Neural cell (in vitro differentiated cells): ENCODE measurements at regions not wholly inside any gene's neighbourhood (a gene's known extent, or its start where the extent isn't known, plus 50 kb on each side); places are given as distances from the start of the nearest gene placed in this dataset.

Experiments used
- H2AFZ ChIP-seq: fragments of 200-600, 300-800 bp; sonication (generic), shearing (Covaris generic); 2 replicates; pipeline ENCODE4 v1.6.0; 2014; ENCODE audit warnings: low read depth, mild to moderate bottlenecking, antibody characterized with exemption, low read length, moderate library complexity
- H3F3A ChIP-seq: fragments of 200-600 bp; shearing (Covaris generic); 2 replicates; pipeline ENCODE4 v1.6.1; 2016; ENCODE audit warnings: mild to moderate bottlenecking, moderate library complexity, mixed read lengths, antibody characterized with exemption, low read length; ENCODE audit not compliant: insufficient read depth, poor library complexity, severe bottlenecking
- H3K27ac ChIP-seq: fragments of 200-600, 300-800 bp; sonication (generic), shearing (Covaris generic); 2 replicates; pipeline ENCODE4 v1.5.1; 2014; ENCODE audit warnings: mild to moderate bottlenecking, low read length, moderate library complexity
- H3K27me3 ChIP-seq: fragments of 300-800, 200-600 bp; sonication (generic), shearing (Covaris generic); 2 replicates; pipeline ENCODE4 v1.6.0; 2014; ENCODE audit warnings: mild to moderate bottlenecking, low read depth, low read length, moderate library complexity; ENCODE audit not compliant: insufficient read depth
- H3K36me3 ChIP-seq: fragments of 300-800, 200-600 bp; sonication (generic), shearing (Covaris generic); 2 replicates; pipeline ENCODE4 v1.5.1; 2014; ENCODE audit warnings: mild to moderate bottlenecking, antibody characterized with exemption, low read length, moderate library complexity; ENCODE audit not compliant: insufficient read depth
- H3K4me2 ChIP-seq: fragments of 300-800, 200-600 bp; sonication (generic), shearing (Covaris generic); 2 replicates; pipeline ENCODE4 v1.6.0; 2014; ENCODE audit warnings: mild to moderate bottlenecking, low read length
- H3K4me3 ChIP-seq: fragments of 300-800, 200-600 bp; sonication (generic), shearing (Covaris generic); 2 replicates; pipeline ENCODE4 v1.5.1; 2014; ENCODE audit warnings: mild to moderate bottlenecking, low read length, moderate library complexity
- H3K79me2 ChIP-seq: fragments of 200-600 bp; shearing (Covaris generic); replicated peaks from 2 replicates; pipeline ENCODE4 v1.6.0; 2014; ENCODE audit warnings: mild to moderate bottlenecking, low read length, moderate library complexity; ENCODE audit not compliant: insufficient read depth
- H3K9ac ChIP-seq: fragments of 300-800, 200-600 bp; sonication (generic), shearing (Covaris generic); 2 replicates; pipeline ENCODE4 v1.6.1; 2016; ENCODE audit warnings: mild to moderate bottlenecking, low read length, mixed read lengths
- H3K9me2 ChIP-seq: fragments of 200-600 bp; shearing (Covaris generic); 2 replicates; pipeline ENCODE4 v1.6.1; 2016; ENCODE audit warnings: mild to moderate bottlenecking, low read length, mixed read lengths; ENCODE audit not compliant: insufficient read depth
- H3K9me3 ChIP-seq: fragments of 200-600, 300-800 bp; sonication (generic), shearing (Covaris generic); 2 replicates; pipeline ENCODE4 v1.6.1; 2016; ENCODE audit warnings: mild to moderate bottlenecking, mixed run types, low read length, moderate library complexity, mixed read lengths
- H4K20me1 ChIP-seq: fragments of 200-600 bp; shearing (Covaris generic); 2 replicates; pipeline ENCODE4 v1.6.1; 2016; ENCODE audit warnings: mild to moderate bottlenecking, mixed run types; ENCODE audit not compliant: insufficient read depth
- CTCF ChIP-seq: fragments of 450-650 bp; IDR thresholded peaks from 2 replicates; pipeline ENCODE4 v1.5.1; 2014; ENCODE audit warnings: antibody characterized with exemption, mild to moderate bottlenecking, moderate library complexity; ENCODE audit not compliant: poor library complexity, severe bottlenecking
- EP300 ChIP-seq: fragments of 450-650 bp; conservative IDR thresholded peaks from 2 replicates; pipeline ENCODE4 v1.6.1; 2014; ENCODE audit warnings: antibody characterized with exemption, mild to moderate bottlenecking, moderate library complexity; ENCODE audit not compliant: poor library complexity, severe bottlenecking
- EZH2 ChIP-seq: fragments of 200-600, 300-800 bp; shearing (Covaris generic), sonication (generic); IDR thresholded peaks from 2 replicates; pipeline ENCODE4 v1.6.1; 2014; ENCODE audit warnings: antibody characterized with exemption, low read length, borderline replicate concordance, mild to moderate bottlenecking; ENCODE audit not compliant: insufficient read depth, poor library complexity, severe bottlenecking
- MXI1 ChIP-seq: fragments of 450-650 bp; conservative IDR thresholded peaks from 2 replicates; pipeline ENCODE4 v1.6.1; 2014; ENCODE audit warnings: antibody characterized with exemption, mild to moderate bottlenecking; ENCODE audit not compliant: poor library complexity, severe bottlenecking
- POLR2AphosphoS5 ChIP-seq: IDR thresholded peaks from 2 replicates; pipeline ENCODE4 v1.6.1; 2012
- RAD21 ChIP-seq: fragments of 450-650 bp; conservative IDR thresholded peaks from 2 replicates; pipeline ENCODE4 v1.6.1; 2014; ENCODE audit warnings: antibody characterized with exemption, mild to moderate bottlenecking, moderate library complexity
- REST ChIP-seq: IDR thresholded peaks from 2 replicates; pipeline ENCODE4 v1.6.1; 2012; ENCODE audit warnings: borderline replicate concordance
- SMC3 ChIP-seq: fragments of 450-650 bp; conservative IDR thresholded peaks from 2 replicates; pipeline ENCODE4 v1.6.1; 2014; ENCODE audit warnings: antibody characterized with exemption, mild to moderate bottlenecking, moderate library complexity; ENCODE audit not compliant: poor library complexity
- TAF1 ChIP-seq: IDR thresholded peaks from 2 replicates; pipeline ENCODE4 v1.6.1; 2012; ENCODE audit warnings: low read depth

GRCh38 chr3:30982416-30983075, 88.1 kb upstream of the GADL1 start:
- Histone ChIP-seq H3K4me3 (no peak overlapping the region), H3K4me2 (no peak overlapping the region), H3F3A (no peaks in the 10 kb centered on the region), H2AFZ (no peak overlapping the region), H3K9me3 (no peaks in the 10 kb centered on the region), H4K20me1 (no peaks in the 10 kb centered on the region), H3K9ac (no peak overlapping the region), H3K79me2 (no peaks in the 10 kb centered on the region), H3K27me3 (no peaks in the 10 kb centered on the region), H3K9me2 (no peaks in the 10 kb centered on the region), H3K36me3 (no peaks in the 10 kb centered on the region), H3K27ac (no peak overlapping the region)
- TF ChIP-seq CTCF, result no peak
- TF ChIP-seq TAF1, result no peak
- TF ChIP-seq MXI1, result no peak
- TF ChIP-seq POLR2AphosphoS5, result no peak

DNA sequence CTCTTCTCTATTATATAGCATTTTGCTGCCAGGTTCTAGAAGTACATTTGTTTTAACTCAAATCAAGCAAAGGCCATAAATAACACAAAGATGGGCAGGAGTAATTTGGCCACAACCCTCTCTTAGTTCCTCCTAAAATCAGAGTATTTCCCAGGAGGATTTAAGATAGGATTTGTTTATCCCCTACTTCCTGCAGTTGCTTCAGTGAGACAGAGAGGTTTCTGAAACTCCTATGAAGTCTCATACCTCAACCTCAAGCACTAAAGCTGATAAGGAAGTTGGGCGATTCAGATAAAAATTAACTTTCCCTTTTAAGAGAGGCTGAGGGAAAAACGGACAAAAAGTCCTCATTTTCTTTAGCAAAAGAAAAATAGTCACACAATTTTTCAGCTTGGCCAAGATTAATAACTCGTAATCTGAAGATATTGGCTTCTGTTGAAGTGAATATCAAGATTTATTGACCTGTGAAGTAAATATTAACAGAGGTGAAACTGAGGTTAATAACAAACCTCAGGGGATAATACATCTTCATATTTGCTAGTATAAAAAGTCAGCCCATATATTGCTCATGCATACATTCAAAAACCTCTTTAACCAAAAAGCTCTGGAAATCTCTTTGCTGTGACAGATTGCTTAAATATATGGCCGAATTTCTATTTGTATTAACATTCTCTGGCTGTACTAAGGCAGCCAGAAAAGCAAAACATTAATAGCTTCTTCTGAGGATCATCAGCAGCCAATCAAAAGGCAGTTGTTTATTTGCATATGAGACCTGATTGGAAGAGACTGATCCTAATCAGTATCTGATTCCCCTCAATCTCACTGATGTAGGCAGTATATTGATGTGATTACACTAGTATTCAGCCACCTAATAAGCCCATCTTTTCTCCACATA, 90.6 kb upstream of the GADL1 start:
- Histone ChIP-seq H3K27me3 (no peaks in the 10 kb centered on the region), H3K9me3 (no peaks in the 10 kb centered on the region), H3K4me3 (no peak overlapping the region), H3K27ac (no peak overlapping the region), H3K36me3 (no peaks in the 10 kb centered on the region), H3K9me2 (no peaks in the 10 kb centered on the region), H3F3A (no peaks in the 10 kb centered on the region), H4K20me1 (no peaks in the 10 kb centered on the region), H3K4me2 (no peak overlapping the region), H3K79me2 (no peaks in the 10 kb centered on the region), H3K9ac (no peak overlapping the region), H2AFZ (no peak overlapping the region)
- TF ChIP-seq EP300 (no peak), TAF1 (no peak), POLR2AphosphoS5 (no peak), EZH2 (no peak), MXI1 (no peak), CTCF (no peak), RAD21 (no peak), REST (no peak), SMC3 (no peak)
